IPS DF 6.9 (cell line): ENCODE measurements at regions not wholly inside any gene's neighbourhood (a gene's known extent, or its start where the extent isn't known, plus 50 kb on each side); places are given as distances from the start of the nearest gene placed in this dataset.
"Not testable (repeated sequence)": the region's sequence is repeated elsewhere in the genome, so short reads cannot be mapped to it uniquely, and the experiment has no call there.

Source experiments
- DNase-seq: peaks from one replicate; pipeline ENCODE4 v3.0.0-alpha.2; 2013; ENCODE audit warnings: low read depth, low spot score
- H3K27ac ChIP-seq: one replicate; pipeline ENCODE4 v1.5.1; 2013; ENCODE audit warnings: low read length, control low read depth
- H3K27me3 ChIP-seq: 2 replicates; pipeline ENCODE4 v1.6.1; 2013; ENCODE audit warnings: mild to moderate bottlenecking, low read length; ENCODE audit not compliant: control insufficient read depth, insufficient read depth
- H3K36me3 ChIP-seq: 2 replicates; pipeline ENCODE4 v1.6.1; 2013; ENCODE audit warnings: low read length; ENCODE audit not compliant: control insufficient read depth, insufficient read depth
- H3K4me1 ChIP-seq: 2 replicates; pipeline ENCODE4 v1.6.1; 2013; ENCODE audit warnings: low read length; ENCODE audit not compliant: control insufficient read depth, insufficient read depth
- H3K4me3 ChIP-seq: 2 replicates; pipeline ENCODE4 v1.5.1; 2013; ENCODE audit warnings: mild to moderate bottlenecking, low read length
- H3K9me3 ChIP-seq: 2 replicates; pipeline ENCODE4 v1.6.1; 2013; ENCODE audit warnings: low read length, inconsistent platforms; ENCODE audit not compliant: control insufficient read depth, insufficient read depth
- WGBS: extraction: QIAGEN DNeasy Blood & Tissue Kit; methylation state at CpG from one replicate; pipeline ENCODE4 v1.1.7; 2013; ENCODE audit warnings: mixed read lengths, missing lambda C conversion rate; ENCODE audit not compliant: insufficient read length, insufficient coverage; 5-methylcytosine and 5-hydroxymethylcytosine counted together

DNA sequence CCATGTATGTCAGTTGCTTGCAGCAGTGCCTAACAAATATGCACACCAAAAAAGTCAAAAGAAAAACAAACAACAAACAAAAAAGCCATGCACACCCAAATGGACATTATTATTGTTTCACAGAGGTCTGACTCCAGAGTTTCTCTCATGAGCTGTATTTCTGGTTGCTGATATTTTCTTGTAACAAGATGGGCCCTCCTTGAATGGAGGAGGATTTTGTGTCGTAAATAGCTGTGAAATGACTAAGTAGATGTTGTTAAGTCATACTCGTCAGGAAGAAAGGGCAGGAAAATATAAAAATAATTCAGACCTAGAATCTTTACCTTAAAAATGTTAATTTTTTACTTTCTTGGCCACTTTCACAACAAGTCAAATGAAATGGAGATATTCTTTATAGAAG, 96.0 kb downstream of the PLEKHG1 start:
- Histone ChIP-seq H3K9me3 (no peaks in the 10 kb centered on the region), H3K4me3 (no peak overlapping the region), H3K4me1 (no peaks in the 10 kb centered on the region), H3K27ac (no peak overlapping the region), H3K27me3 (no peaks in the 10 kb centered on the region), H3K36me3 (no peaks in the 10 kb centered on the region)
- no peak for DNase-seq
- WGBS = no CpG with 5 or more reads among the region's 2 CpGs

DNA sequence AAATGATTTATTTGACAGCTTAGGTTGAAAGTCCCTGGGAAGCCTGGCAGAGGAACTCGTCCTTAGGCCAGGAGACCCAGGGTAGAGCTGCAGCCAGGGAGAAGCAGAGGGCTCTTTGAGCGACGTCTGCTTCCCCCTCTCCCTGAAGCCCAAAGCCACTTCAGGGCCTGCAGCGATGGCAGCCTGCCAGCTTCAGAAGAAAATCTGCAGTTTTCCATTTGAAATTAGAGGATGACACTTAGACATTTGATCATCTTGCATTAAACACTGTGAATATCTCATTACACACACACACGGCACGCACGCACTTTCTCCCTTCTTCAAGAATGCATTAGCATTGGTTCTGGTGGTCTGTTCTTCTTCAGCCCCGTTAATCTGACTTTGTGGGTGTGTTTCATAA, 96.5 kb downstream of the PLEKHG1 start:
- Histone ChIP-seq H3K4me3 (no peak overlapping the region), H3K9me3 (no peaks in the 10 kb centered on the region), H3K27ac (no peak overlapping the region), H3K36me3 (no peaks in the 10 kb centered on the region), H3K4me1 (no peaks in the 10 kb centered on the region), H3K27me3 (no peaks in the 10 kb centered on the region)
- no CpG with 5 or more reads among the region's 8 CpGs for WGBS
- no peak for DNase-seq

DNA sequence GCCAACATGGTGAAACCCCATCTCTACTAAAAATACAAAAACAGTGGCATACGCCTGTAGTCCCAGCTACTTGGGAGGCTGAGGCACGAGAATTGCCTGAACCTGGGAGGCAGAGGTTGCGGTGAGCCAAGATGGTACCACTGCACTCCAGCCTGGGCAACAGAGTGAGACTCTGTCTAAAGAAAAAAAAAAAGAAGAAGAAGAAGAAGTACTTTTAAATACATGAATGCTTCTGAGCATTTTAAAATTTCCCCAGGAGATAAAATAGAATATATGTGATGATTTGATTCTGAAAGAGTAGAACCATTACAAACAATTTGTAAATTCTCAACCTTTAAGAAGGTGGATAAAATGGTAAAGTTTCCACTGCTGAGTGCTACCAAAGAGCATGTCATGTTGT, 97.2 kb downstream of the PLEKHG1 start:
- no CpG with 5 or more reads among the region's 3 CpGs for WGBS
- not testable (repeated sequence) for H3K4me3 ChIP-seq, H3K27ac ChIP-seq

GRCh38 chr6:150697515-150697914, 97.8 kb downstream of the PLEKHG1 start:
- no CpG with 5 or more reads among the region's 2 CpGs for WGBS

More for the DNA sequence above, 97.2 kb downstream of the PLEKHG1 start:
- not testable (repeated sequence) for H3K9me3 ChIP-seq, H3K36me3 ChIP-seq, H3K4me1 ChIP-seq, H3K27me3 ChIP-seq, DNase-seq

DNA sequence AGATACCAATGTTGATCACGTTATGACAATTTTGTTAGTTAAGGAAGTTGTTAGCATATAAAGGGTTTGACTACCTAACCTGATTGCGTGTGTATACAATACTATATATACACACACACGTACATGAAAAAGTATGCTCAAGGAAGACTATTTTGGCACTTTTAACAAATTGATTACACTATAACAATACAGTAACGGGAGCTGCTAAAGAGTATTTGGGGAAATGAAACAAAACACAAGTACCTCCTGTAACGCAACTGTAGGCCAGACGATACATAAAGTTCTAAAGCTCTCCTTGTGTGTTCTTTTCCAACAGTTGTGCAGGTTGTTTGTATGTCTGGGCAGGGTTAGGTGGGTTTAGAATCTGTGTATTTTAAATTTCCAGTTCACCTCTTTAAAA, 98.7 kb downstream of the PLEKHG1 start:
- DNase-seq = no peak
- Histone ChIP-seq H3K9me3 (no peaks in the 10 kb centered on the region), H3K4me1 (no peaks in the 10 kb centered on the region), H3K4me3 (no peak overlapping the region), H3K27ac (no peak overlapping the region), H3K36me3 (no peaks in the 10 kb centered on the region), H3K27me3 (no peaks in the 10 kb centered on the region)
- no CpG with 5 or more reads among the region's 6 CpGs for WGBS

More at GRCh38 chr6:150697515-150697914, 97.8 kb downstream of the PLEKHG1 start:
- no peaks in the 10 kb centered on the region for H3K27me3 ChIP-seq
- no peaks in the 10 kb centered on the region for H3K36me3 ChIP-seq
- H3K9me3 ChIP-seq = no peaks in the 10 kb centered on the region
- no peak overlapping the region for H3K4me3 ChIP-seq
- H3K27ac ChIP-seq = no peak overlapping the region
- DNase-seq = no peak
- no peaks in the 10 kb centered on the region for H3K4me1 ChIP-seq

DNA sequence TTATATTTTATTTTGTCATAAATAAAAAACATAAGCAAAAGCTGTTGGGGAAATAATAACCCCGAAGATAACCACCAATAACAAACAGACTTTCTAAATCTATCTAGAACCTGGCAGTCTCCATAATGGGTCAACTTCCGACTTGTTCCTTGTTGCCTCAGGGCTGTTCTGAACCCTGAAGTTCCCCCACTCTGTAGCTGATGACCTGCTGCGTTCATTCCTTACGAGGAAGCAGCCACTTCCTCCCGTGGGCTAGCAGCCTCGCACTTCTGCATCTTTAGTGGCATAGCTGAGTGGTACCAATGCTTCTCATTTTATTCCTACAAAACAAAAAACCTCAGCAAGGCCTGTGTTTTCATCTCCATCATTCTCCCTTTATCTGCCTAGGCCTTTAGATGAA, 103.0 kb downstream of the PLEKHG1 start:
- no peak for DNase-seq
- Histone ChIP-seq H3K27ac (no peak overlapping the region), H3K9me3 (no peaks in the 10 kb centered on the region), H3K36me3 (no peaks in the 10 kb centered on the region), H3K4me3 (no peak overlapping the region), H3K27me3 (no peaks in the 10 kb centered on the region), H3K4me1 (0 out of 2 replicates have a peak, but pooled peaks cover 1% of the 10 kb centered on the region)
- WGBS = no CpG with 5 or more reads among the region's 6 CpGs

DNA sequence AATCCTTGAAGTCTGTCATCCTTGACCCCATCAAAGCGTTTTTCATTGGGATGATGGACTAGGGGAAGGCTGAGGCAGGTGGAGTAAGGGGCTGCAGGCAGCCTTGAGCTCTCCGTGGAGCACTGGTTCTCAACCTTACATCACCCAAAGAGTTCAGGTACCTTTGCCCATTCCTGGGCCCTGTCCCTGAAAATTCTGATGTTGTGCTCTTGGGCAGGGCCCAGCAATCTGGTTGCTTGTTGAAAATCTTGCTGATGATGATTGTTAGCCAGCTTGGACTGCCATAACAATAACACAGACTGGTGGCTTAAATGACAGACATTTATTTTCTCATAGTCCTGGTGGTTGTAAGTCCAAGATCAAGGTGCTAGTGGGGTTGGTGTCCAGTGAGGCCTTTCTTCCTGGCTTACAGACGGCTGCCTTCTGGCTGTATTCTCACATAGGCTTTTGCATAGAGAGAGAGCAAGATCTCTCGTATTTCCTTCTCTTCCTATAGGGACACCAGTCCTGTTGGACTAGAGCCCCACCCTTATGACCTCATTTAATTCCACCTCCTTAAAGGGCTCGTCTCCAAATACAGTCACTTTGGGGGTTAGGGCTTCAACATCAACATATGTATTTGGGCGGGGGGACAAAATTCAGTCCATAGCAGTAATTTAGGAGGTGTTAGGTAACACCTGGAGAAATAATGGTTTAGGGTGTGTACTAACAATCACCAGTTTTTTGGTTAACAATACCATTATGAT, 104.9 kb downstream of the PLEKHG1 start:
- Histone ChIP-seq H3K4me1 (0 out of 2 replicates have a peak, but pooled peaks cover 1% of the 10 kb centered on the region), H3K36me3 (no peaks in the 10 kb centered on the region), H3K27me3 (no peaks in the 10 kb centered on the region), H3K27ac (no peak overlapping the region), H3K4me3 (no peak overlapping the region), H3K9me3 (no peaks in the 10 kb centered on the region)
- DNase-seq = no peak
- WGBS = no CpG with 5 or more reads among the region's 6 CpGs

DNA sequence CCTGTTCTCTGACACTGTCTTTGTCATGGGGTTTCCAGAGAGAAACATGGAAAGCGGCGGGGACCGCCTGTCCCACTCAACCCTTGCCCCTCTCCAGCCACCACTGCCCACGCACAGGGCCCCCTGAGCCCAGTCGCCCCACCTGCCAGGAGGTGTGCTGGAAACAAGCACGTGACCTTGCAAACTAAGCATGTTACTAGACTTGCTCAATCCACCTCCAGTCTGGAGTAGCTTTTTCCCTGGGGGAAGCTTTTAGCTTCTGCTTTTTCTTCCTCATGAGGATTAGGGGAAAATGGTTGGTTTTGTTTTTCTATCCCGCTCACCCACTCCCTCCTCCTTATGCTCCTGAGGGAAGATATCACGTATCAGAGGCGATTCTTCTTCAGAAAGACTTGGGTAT, 105.7 kb downstream of the PLEKHG1 start:
- Histone ChIP-seq H3K4me1 (0 out of 2 replicates have a peak, but pooled peaks cover 1% of the 10 kb centered on the region), H3K36me3 (no peaks in the 10 kb centered on the region), H3K4me3 (no peak overlapping the region), H3K9me3 (no peaks in the 10 kb centered on the region), H3K27me3 (no peaks in the 10 kb centered on the region), H3K27ac (no peak overlapping the region)
- DNase-seq = no peak
- WGBS = no CpG with 5 or more reads among the region's 9 CpGs

DNA sequence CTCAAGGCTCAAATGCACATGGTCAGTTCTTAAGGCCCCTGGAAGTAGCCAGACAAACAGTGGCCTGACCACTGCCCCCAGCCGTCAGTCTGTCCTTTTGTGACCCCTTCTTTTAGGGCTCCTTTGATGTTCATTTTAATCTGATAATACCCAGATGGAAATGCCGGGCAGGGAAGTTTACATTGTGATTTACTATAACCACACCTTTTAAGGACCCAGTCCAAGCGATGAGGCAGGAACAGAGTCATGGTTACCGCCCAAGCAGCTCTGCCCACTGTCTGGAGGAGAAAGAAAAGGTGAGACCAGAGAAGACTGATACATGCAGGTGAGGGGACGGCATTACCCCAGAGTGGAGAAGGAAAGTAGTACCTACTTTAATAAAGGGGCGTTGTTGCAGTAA, 110.6 kb downstream of the PLEKHG1 start:
- no peaks in the 10 kb centered on the region for H3K27me3 ChIP-seq
- no peak overlapping the region for H3K4me3 ChIP-seq
- no peak overlapping the region for H3K27ac ChIP-seq
- no CpG with 5 or more reads among the region's 6 CpGs for WGBS
- H3K36me3 ChIP-seq = no peaks in the 10 kb centered on the region
- H3K4me1 ChIP-seq = 0 out of 2 replicates have a peak, but pooled peaks cover 1% of the 10 kb centered on the region
- no peaks in the 10 kb centered on the region for H3K9me3 ChIP-seq
- DNase-seq = no peak

GRCh38 chr6:150711061-150711460, 111.4 kb downstream of the PLEKHG1 start:
- no CpG with 5 or more reads among the region's 4 CpGs for WGBS
- no peaks in the 10 kb centered on the region for H3K9me3 ChIP-seq
- no peaks in the 10 kb centered on the region for H3K27me3 ChIP-seq
- H3K4me1 ChIP-seq = no peaks in the 10 kb centered on the region
- H3K36me3 ChIP-seq = no peaks in the 10 kb centered on the region
- no peak overlapping the region for H3K4me3 ChIP-seq
- H3K27ac ChIP-seq = no peak overlapping the region
- DNase-seq = no peak
